HL-60 (cell line): ENCODE measurements at regions not wholly inside any gene's neighbourhood (a gene's known extent, or its start where the extent isn't known, plus 50 kb on each side); places are given as distances from the start of the nearest gene placed in this dataset.

Experiments
- CTCF ChIP-seq: IDR thresholded peaks from one replicate; pipeline ENCODE4 v1.5.1; 2011; ENCODE audit warnings: low read length, control low read depth, inconsistent platforms; ENCODE audit not compliant: insufficient read depth
- POLR2AphosphoS5 ChIP-seq: IDR thresholded peaks from 2 replicates; pipeline ENCODE4 v1.6.1; 2012; ENCODE audit warnings: low read depth
- TF ChIP-seq, protein P1 (sequence below): IDR thresholded peaks from 2 replicates; pipeline ENCODE4 v1.6.1; 2012; ENCODE audit warnings: low read depth; ENCODE audit not compliant: insufficient replicate concordance

DNA sequence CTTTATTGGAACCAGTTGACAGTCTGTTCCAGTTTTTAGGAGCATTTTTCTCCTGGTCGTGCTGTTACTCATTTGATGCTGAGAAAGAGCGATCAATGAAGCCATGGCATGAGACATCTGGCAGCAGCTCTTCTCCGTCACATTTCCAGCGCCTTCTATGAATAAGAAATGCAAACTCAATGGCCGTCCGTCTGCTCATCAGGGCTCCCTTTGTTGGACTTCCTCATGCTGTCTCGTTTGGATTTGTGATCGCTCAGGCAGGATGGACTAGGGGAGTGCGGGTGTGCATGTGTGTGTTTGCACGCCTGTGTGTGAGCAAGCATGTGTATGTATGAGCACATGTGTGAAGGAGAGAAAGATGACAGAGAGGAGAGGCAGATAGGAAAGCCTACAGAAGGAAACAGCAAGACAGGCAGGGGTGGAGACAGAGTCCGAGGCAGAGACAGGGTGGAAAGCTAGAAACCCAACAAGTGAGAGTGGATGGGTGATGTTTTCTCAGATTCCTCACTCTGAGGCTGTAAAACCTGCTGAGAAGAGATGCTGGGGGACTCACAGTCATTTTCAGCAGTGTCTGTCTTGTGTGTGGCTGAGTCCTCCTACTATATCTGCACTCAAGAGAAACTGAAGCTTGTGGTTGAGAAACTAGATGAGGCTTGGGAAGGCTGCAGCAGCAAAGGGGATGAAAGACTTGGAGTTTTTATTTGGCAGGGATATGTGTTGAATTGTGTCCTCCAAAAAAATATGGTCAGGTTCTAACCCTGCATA lies 56.0 kb upstream of the CLMP start:
- TF ChIP-seq POLR2AphosphoS5: no peak
- TF ChIP-seq CTCF: no peak
- TF ChIP-seq, protein P1, sequence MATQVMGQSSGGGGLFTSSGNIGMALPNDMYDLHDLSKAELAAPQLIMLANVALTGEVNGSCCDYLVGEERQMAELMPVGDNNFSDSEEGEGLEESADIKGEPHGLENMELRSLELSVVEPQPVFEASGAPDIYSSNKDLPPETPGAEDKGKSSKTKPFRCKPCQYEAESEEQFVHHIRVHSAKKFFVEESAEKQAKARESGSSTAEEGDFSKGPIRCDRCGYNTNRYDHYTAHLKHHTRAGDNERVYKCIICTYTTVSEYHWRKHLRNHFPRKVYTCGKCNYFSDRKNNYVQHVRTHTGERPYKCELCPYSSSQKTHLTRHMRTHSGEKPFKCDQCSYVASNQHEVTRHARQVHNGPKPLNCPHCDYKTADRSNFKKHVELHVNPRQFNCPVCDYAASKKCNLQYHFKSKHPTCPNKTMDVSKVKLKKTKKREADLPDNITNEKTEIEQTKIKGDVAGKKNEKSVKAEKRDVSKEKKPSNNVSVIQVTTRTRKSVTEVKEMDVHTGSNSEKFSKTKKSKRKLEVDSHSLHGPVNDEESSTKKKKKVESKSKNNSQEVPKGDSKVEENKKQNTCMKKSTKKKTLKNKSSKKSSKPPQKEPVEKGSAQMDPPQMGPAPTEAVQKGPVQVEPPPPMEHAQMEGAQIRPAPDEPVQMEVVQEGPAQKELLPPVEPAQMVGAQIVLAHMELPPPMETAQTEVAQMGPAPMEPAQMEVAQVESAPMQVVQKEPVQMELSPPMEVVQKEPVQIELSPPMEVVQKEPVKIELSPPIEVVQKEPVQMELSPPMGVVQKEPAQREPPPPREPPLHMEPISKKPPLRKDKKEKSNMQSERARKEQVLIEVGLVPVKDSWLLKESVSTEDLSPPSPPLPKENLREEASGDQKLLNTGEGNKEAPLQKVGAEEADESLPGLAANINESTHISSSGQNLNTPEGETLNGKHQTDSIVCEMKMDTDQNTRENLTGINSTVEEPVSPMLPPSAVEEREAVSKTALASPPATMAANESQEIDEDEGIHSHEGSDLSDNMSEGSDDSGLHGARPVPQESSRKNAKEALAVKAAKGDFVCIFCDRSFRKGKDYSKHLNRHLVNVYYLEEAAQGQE: no peak
